GM23248 (cell line): ENCODE measurements at regions not wholly inside any gene's neighbourhood (a gene's known extent, or its start where the extent isn't known, plus 50 kb on each side); places are given as distances from the start of the nearest gene placed in this dataset.

ENCODE experiments used
- DNase-seq: peaks from one replicate; pipeline ENCODE4 v3.0.0-alpha.2; 2015
- H2AFZ ChIP-seq: fragments of 200-600 bp; sonication (generic); 2 replicates; pipeline ENCODE4 v1.6.1; 2016; ENCODE audit warnings: antibody characterized with exemption
- H3F3A ChIP-seq: fragments of 200-600 bp; sonication (generic); 2 replicates; pipeline ENCODE4 v1.6.1; 2016; ENCODE audit warnings: mild to moderate bottlenecking, antibody characterized with exemption, mixed run types; ENCODE audit not compliant: insufficient read depth
- H3K27ac ChIP-seq: fragments of 200-600 bp; sonication (generic); 2 replicates; pipeline ENCODE4 v1.5.1; 2016; ENCODE audit warnings: mild to moderate bottlenecking
- H3K27me3 ChIP-seq: fragments of 200-600 bp; sonication (generic); replicated peaks from 2 replicates; pipeline ENCODE4 v1.6.1; 2016; ENCODE audit warnings: mild to moderate bottlenecking; ENCODE audit not compliant: insufficient read depth
- H3K36me3 ChIP-seq: fragments of 200-600 bp; sonication (generic); 2 replicates; pipeline ENCODE4 v1.6.1; 2016; ENCODE audit warnings: low read depth, mild to moderate bottlenecking
- H3K4me1 ChIP-seq: fragments of 200-600 bp; sonication (generic); 2 replicates; pipeline ENCODE4 v1.6.1; 2016; ENCODE audit warnings: mild to moderate bottlenecking; ENCODE audit not compliant: insufficient read depth
- H3K4me2 ChIP-seq: fragments of 200-600 bp; sonication (generic); one replicate; pipeline ENCODE4 v1.6.1; 2016; ENCODE audit warnings: mild to moderate bottlenecking; ENCODE audit not compliant: unreplicated experiment
- H3K4me3 ChIP-seq: fragments of 200-600 bp; sonication (generic); 2 replicates; pipeline ENCODE4 v1.5.1; 2016; ENCODE audit warnings: mild to moderate bottlenecking
- H3K79me2 ChIP-seq: fragments of 200-600 bp; sonication (generic); 2 replicates; pipeline ENCODE4 v1.6.1; 2016; ENCODE audit warnings: mild to moderate bottlenecking; ENCODE audit not compliant: insufficient read depth
- H3K9ac ChIP-seq: fragments of 200-600 bp; sonication (generic); 2 replicates; pipeline ENCODE4 v1.6.1; 2016; ENCODE audit warnings: mild to moderate bottlenecking
- H3K9me2 ChIP-seq: fragments of 200-600 bp; sonication (generic); 2 replicates; pipeline ENCODE4 v1.6.1; 2016; ENCODE audit warnings: mixed run types, mild to moderate bottlenecking, moderate library complexity; ENCODE audit not compliant: insufficient read depth
- H3K9me3 ChIP-seq: fragments of 200-600 bp; sonication (generic); one replicate; pipeline ENCODE4 v1.6.1; 2017; ENCODE audit warnings: low read depth
- H4K20me1 ChIP-seq: fragments of 200-600 bp; sonication (generic); 2 replicates; pipeline ENCODE4 v1.6.0; 2016; ENCODE audit not compliant: insufficient read depth
- EZH2 ChIP-seq: fragments of 200-600 bp; sonication (generic); IDR thresholded peaks from 2 replicates; pipeline ENCODE4 v1.6.1; 2018; ENCODE audit warnings: antibody characterized with exemption, mild to moderate bottlenecking; ENCODE audit not compliant: insufficient read depth, poor library complexity, severe bottlenecking
- EZH2phosphoT487 ChIP-seq: fragments of 200-600 bp; sonication (generic); IDR thresholded peaks from 2 replicates; pipeline ENCODE4 v1.6.1; 2018; ENCODE audit warnings: antibody characterized with exemption, moderate library complexity, mild to moderate bottlenecking, low read depth; ENCODE audit not compliant: insufficient read depth
- WGBS, 2 experiments: methylation state at CpG; one replicate each; pipeline ENCODE4 v1.1.6; 2015 to 2017; ENCODE audit warnings: low lambda C conversion rate in 2 of 2, low coverage in 1 of 2; ENCODE audit errors: missing lambda C conversion rate in 2 of 2; 5-methylcytosine and 5-hydroxymethylcytosine counted together
- in situ Hi-C: fragments of 300-500 bp; cut with MboI; formaldehyde crosslinking; loops from 2 replicates; pipeline ENCODE4 v1.15.0; 2020

DNA sequence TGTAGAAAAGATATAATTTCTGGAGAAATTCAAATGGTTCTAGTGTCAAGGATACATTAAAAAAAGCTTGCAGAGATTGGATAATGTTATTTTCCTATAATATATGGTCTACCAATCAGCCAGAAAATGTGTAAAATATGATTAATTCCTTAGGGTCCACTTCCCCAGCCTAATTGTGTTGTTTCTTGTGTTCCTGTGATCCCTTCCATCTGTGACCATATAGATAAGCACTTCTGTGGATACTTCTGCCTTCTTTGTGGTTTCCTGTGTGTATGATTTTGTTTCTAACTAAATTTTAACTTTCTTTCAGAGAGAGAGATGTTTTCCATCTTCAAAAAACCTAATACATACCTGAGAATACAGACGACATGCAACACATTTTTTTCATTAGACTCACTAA lies 367.1 kb upstream of the PIK3C3 start:
- Histone ChIP-seq H3K27ac (no peak overlapping the region), H4K20me1 (no peaks in the 10 kb centered on the region), H3K36me3 (no peaks in the 10 kb centered on the region), H3K79me2 (no peaks in the 10 kb centered on the region), H2AFZ (no peak overlapping the region), H3K9me2 (no peaks in the 10 kb centered on the region), H3K9ac (no peak overlapping the region), H3F3A (no peaks in the 10 kb centered on the region), H3K27me3 (no peaks in the 10 kb centered on the region), H3K9me3 (no peaks in the 10 kb centered on the region), H3K4me2 (no peak overlapping the region), H3K4me3 (no peak overlapping the region), H3K4me1 (no peaks in the 10 kb centered on the region)
- WGBS, 2 experiments, result 0% methylated on average over 1 of the region's 1 CpG
- TF ChIP-seq EZH2, result no peak
- no peak for TF ChIP-seq EZH2phosphoT487
- DNase-seq, result no peak
- in situ Hi-C loops, result no loop called here

DNA sequence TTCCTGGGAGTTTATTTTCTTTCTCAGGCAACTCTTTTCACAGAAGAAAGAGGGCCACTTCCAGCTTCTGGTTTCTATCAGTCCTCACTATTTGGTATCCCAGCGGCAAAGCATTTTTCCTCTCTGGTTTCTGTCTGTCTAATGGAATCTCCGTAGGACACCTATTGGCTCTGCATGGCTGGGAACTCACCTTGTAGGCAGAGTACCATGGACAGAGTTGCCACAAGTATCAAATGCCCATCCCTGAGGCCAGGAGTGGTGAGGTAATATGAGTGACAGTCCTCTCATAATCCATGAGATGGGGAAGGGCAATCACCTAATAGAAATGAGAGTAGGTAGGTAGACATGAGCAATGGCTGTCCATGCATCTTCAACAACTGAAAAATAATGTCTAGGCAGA lies 369.5 kb upstream of the PIK3C3 start:
- Histone ChIP-seq H3K79me2 (no peaks in the 10 kb centered on the region), H3K36me3 (no peaks in the 10 kb centered on the region), H3K27me3 (no peaks in the 10 kb centered on the region), H4K20me1 (no peaks in the 10 kb centered on the region), H3K4me3 (no peak overlapping the region), H2AFZ (no peak overlapping the region), H3K9ac (no peak overlapping the region), H3K27ac (no peak overlapping the region), H3K9me3 (no peaks in the 10 kb centered on the region), H3K4me1 (no peaks in the 10 kb centered on the region), H3F3A (no peaks in the 10 kb centered on the region), H3K9me2 (no peaks in the 10 kb centered on the region), H3K4me2 (no peak overlapping the region)
- in situ Hi-C loops, result no loop called here
- DNase-seq, result no peak
- TF ChIP-seq EZH2 (no peak), EZH2phosphoT487 (no peak)
- WGBS, 2 experiments, result 3% methylated on average over 2 of the region's 2 CpGs

DNA sequence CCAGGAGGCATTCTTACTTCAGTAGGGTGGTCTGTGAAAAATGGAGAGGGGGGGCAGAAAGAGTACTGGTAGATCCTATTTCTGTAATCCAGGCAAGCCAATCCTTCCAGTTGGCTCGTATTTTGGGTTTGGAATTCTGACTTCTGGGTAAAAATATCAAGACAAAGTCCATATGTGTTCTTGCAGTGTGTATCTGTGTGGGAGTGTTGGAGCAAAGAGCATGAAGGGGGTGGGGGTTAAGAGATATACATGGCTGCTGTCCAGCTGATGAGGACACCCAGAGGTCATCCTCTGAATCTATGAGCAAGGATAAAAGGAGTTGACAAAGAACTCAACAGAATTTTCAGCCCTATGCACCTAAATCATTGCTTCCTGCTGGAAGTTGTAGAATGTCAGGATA lies 375.8 kb upstream of the PIK3C3 start:
- H3K9me2 ChIP-seq, result no peaks in the 10 kb centered on the region
- DNase-seq, result no peak
- H2AFZ ChIP-seq, result no peak overlapping the region
- no peak for TF ChIP-seq EZH2phosphoT487
- TF ChIP-seq EZH2, result no peak
- H3K4me3 ChIP-seq, result no peak overlapping the region
- H3K27me3 ChIP-seq, result no peaks in the 10 kb centered on the region
- WGBS, 2 experiments, result 0% methylated on average over 1 of the region's 1 CpG
- no peaks in the 10 kb centered on the region for H3K9me3 ChIP-seq
- H3K4me1 ChIP-seq, result no peaks in the 10 kb centered on the region
- no peaks in the 10 kb centered on the region for H4K20me1 ChIP-seq
- H3F3A ChIP-seq, result no peaks in the 10 kb centered on the region
- H3K4me2 ChIP-seq, result no peak overlapping the region
- no peak overlapping the region for H3K27ac ChIP-seq
- no peaks in the 10 kb centered on the region for H3K36me3 ChIP-seq
- H3K79me2 ChIP-seq, result no peaks in the 10 kb centered on the region
- in situ Hi-C loops, result no loop called here
- no peak overlapping the region for H3K9ac ChIP-seq

DNA sequence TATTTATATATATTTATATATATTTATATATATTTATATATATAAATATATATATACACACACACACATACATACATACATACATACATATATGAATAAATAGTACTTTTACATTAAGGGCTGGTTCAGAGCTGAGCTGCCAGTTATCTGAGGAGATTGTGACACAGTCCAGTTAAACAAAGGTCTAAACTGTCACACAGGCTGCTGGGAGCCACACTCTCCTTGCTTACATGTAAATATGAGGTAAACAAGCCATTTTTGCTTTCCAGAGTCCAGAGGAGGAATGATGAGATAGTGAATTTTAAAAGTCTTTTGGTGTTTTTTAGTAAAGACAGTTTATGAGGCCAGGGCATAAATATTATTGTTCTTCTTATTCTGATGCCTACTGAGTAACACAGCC lies 377.5 kb upstream of the PIK3C3 start:
- Histone ChIP-seq H3K9ac (no peak overlapping the region), H3K36me3 (no peaks in the 10 kb centered on the region), H3K79me2 (no peaks in the 10 kb centered on the region), H4K20me1 (no peaks in the 10 kb centered on the region), H3K9me2 (no peaks in the 10 kb centered on the region), H3K4me1 (no peaks in the 10 kb centered on the region), H3F3A (no peaks in the 10 kb centered on the region), H3K27ac (no peak overlapping the region), H3K4me3 (no peak overlapping the region), H3K27me3 (no peaks in the 10 kb centered on the region), H3K9me3 (no peaks in the 10 kb centered on the region), H2AFZ (no peak overlapping the region), H3K4me2 (no peak overlapping the region)
- TF ChIP-seq EZH2phosphoT487, result no peak
- TF ChIP-seq EZH2, result no peak
- no peak for DNase-seq
- in situ Hi-C loops, result no loop called here

DNA sequence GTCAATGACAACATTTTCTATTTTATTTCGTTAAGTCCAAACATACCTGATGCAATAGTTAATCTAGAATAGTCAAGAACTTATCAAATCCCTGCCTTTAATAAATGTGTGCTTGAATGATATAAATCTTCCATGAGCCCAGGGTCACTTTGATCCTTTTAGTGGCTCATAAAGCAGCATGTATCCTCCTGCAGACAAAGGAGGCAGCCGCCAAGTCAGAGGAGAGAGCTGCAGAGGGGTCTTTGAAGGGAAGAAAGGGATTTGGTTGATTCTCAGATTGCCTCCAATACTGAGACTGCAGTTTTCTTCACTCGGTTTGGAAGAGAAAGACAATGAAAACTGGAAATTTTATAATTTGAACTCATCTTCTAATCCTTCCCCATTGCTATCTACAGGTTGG lies 378.4 kb upstream of the PIK3C3 start:
- no peak for DNase-seq
- Histone ChIP-seq H2AFZ (no peak overlapping the region), H3K4me2 (no peak overlapping the region), H3K9ac (no peak overlapping the region), H3K9me3 (no peaks in the 10 kb centered on the region), H3K4me3 (no peak overlapping the region), H3K27ac (no peak overlapping the region), H3K9me2 (no peaks in the 10 kb centered on the region), H3K27me3 (no peaks in the 10 kb centered on the region), H4K20me1 (no peaks in the 10 kb centered on the region), H3K79me2 (no peaks in the 10 kb centered on the region), H3K36me3 (no peaks in the 10 kb centered on the region), H3F3A (no peaks in the 10 kb centered on the region), H3K4me1 (no peaks in the 10 kb centered on the region)
- in situ Hi-C loops, result no loop called here
- 12 to 16% methylated on average over 3 of the region's 3 CpGs for WGBS, 2 experiments
- no peak for TF ChIP-seq EZH2phosphoT487
- TF ChIP-seq EZH2, result no peak
